ENCODE measurements at regions not wholly inside any gene's neighbourhood (a gene's known extent, or its start where the extent isn't known, plus 50 kb on each side); places are given as distances from the start of the nearest gene placed in this dataset.
"Not testable (repeated sequence)": the region's sequence is repeated elsewhere in the genome, so short reads cannot be mapped to it uniquely, and the experiment has no call there.

GRCh38 chr17:68107373-68107772 lies 71.8 kb downstream of the KPNA2 start:
- no peak for TF ChIP-seq CTCF (IDR thresholded peaks at IDR 0.05; ENCODE audit: unreplicated experiment)
- Mint-ChIP-seq H3K4me1 (ENCODE audit: insufficient read depth, unreplicated experiment) (peaks cover 15% of the 10 kb centered on the region), H3K9me3 (ENCODE audit: unreplicated experiment) (peaks cover 7% of the 10 kb centered on the region), H3K4me3 (ENCODE audit: unreplicated experiment) (no peak overlapping the region), H3K27me3 (ENCODE audit: insufficient read depth, unreplicated experiment) (no peaks in the 10 kb centered on the region), H3K27ac (ENCODE audit: low read depth, unreplicated experiment) (no peak overlapping the region), H3K36me3 (ENCODE audit: insufficient read depth, unreplicated experiment) (peaks cover 25% of the 10 kb centered on the region)
- intact Hi-C loops (cut with micrococcal nuclease): loop anchor here (10.0 kb wide), 2 partner anchors 73 to 113 kb away; partner anchors contain the start of genes C17orf58 and KPNA2
- no peak for DNase-seq (ENCODE audit: unreplicated experiment)
- POLR2A ChIA-PET: interaction anchor here (1.4 kb wide), 1 partner anchor 72 kb away, joined by 4 read pairs; the partner anchor contains the start of gene KPNA2
- BruUV-seq (replicated peaks): no TSS peak
- CTCF ChIA-PET: interaction anchor here (0.6 kb wide), 2 partner anchors 355 to 1399 kb away, joined by 3 read pairs; no protein-coding TSS in a partner anchor

GRCh38 chr17:68108313-68109000 lies 72.9 kb downstream of the KPNA2 start:
- Mint-ChIP-seq H3K27ac (ENCODE audit: low read depth, unreplicated experiment) (no peak overlapping the region), H3K9me3 (ENCODE audit: unreplicated experiment) (peaks cover 7% of the 10 kb centered on the region), H3K36me3 (ENCODE audit: insufficient read depth, unreplicated experiment) (peaks cover 25% of the 10 kb centered on the region), H3K4me1 (ENCODE audit: insufficient read depth, unreplicated experiment) (peaks cover 11% of the 10 kb centered on the region), H3K27me3 (ENCODE audit: insufficient read depth, unreplicated experiment) (no peaks in the 10 kb centered on the region), H3K4me3 (ENCODE audit: unreplicated experiment) (no peak overlapping the region)
- CTCF ChIA-PET: interaction anchor here (0.6 kb wide), 1 partner anchor 32 kb away, joined by 3 read pairs; no protein-coding TSS in a partner anchor
- DNase-seq (ENCODE audit: unreplicated experiment): no peak
- POLR2A ChIA-PET: interaction anchor here (0.7 kb wide), 1 partner anchor 15 kb away, joined by 3 read pairs; no protein-coding TSS in a partner anchor
- BruUV-seq (replicated peaks): no TSS peak
- no peak for TF ChIP-seq CTCF (IDR thresholded peaks at IDR 0.05; ENCODE audit: unreplicated experiment)
- intact Hi-C loops (cut with micrococcal nuclease): loop anchor here (10.0 kb wide), 2 partner anchors 74 to 114 kb away; partner anchors contain the start of genes C17orf58 and KPNA2

- POLR2A ChIA-PET; DNase-seq (ENCODE audit: unreplicated experiment); H3K9me3 Mint-ChIP-seq (ENCODE audit: unreplicated experiment); H3K27me3 Mint-ChIP-seq (ENCODE audit: insufficient read depth, unreplicated experiment); BruUV-seq (replicated peaks); H3K27ac Mint-ChIP-seq (ENCODE audit: low read depth, unreplicated experiment); H3K4me3 Mint-ChIP-seq (ENCODE audit: unreplicated experiment); H3K4me1 Mint-ChIP-seq (ENCODE audit: insufficient read depth, unreplicated experiment): not testable (repeated sequence)
- peaks cover 25% of the 10 kb centered on the region for H3K36me3 Mint-ChIP-seq (ENCODE audit: insufficient read depth, unreplicated experiment)
- intact Hi-C loops (cut with micrococcal nuclease): loop anchor here (10.0 kb wide), 2 partner anchors 75 to 115 kb away; partner anchors contain the start of genes C17orf58 and KPNA2
- CTCF ChIA-PET: interaction anchor here (0.6 kb wide), 1 partner anchor 9 kb away, joined by 3 read pairs; no protein-coding TSS in a partner anchor
Measured at GRCh38 chr17:68109404-68109803, 73.9 kb downstream of the KPNA2 start.

- BruUV-seq (replicated peaks); H3K9me3 Mint-ChIP-seq (ENCODE audit: unreplicated experiment); DNase-seq (ENCODE audit: unreplicated experiment); POLR2A ChIA-PET; H3K27ac Mint-ChIP-seq (ENCODE audit: low read depth, unreplicated experiment); H3K27me3 Mint-ChIP-seq (ENCODE audit: insufficient read depth, unreplicated experiment); CTCF ChIA-PET; H3K4me1 Mint-ChIP-seq (ENCODE audit: insufficient read depth, unreplicated experiment); H3K4me3 Mint-ChIP-seq (ENCODE audit: unreplicated experiment); intact Hi-C loops (cut with micrococcal nuclease): not testable (repeated sequence)
- peaks cover 40% of the 10 kb centered on the region for H3K36me3 Mint-ChIP-seq (ENCODE audit: insufficient read depth, unreplicated experiment)
Measured at GRCh38 chr17:68116211-68116610, 80.7 kb downstream of the KPNA2 start.

- H3K27ac Mint-ChIP-seq (ENCODE audit: low read depth, unreplicated experiment): no peak overlapping the region
- no TSS peak for BruUV-seq (replicated peaks)
- CTCF ChIA-PET: no interaction called here
- no peaks in the 10 kb centered on the region for H3K27me3 Mint-ChIP-seq (ENCODE audit: insufficient read depth, unreplicated experiment)
- intact Hi-C loops (cut with micrococcal nuclease): no loop called here
- DNase-seq (ENCODE audit: unreplicated experiment): no peak
- no peaks in the 10 kb centered on the region for H3K9me3 Mint-ChIP-seq (ENCODE audit: unreplicated experiment)
- H3K36me3 Mint-ChIP-seq (ENCODE audit: insufficient read depth, unreplicated experiment): peaks cover 71% of the 10 kb centered on the region
- TF ChIP-seq CTCF (IDR thresholded peaks at IDR 0.05; ENCODE audit: unreplicated experiment): no peak
- POLR2A ChIA-PET: no interaction called here
- H3K4me1 Mint-ChIP-seq (ENCODE audit: insufficient read depth, unreplicated experiment): no peaks in the 10 kb centered on the region
- no peak overlapping the region for H3K4me3 Mint-ChIP-seq (ENCODE audit: unreplicated experiment)
Measured at GRCh38 chr17:68122587-68122986, 87.1 kb downstream of the KPNA2 start.

Measured in MCF 10A (cell line).